Liver (tissue), 7 donors: ENCODE measurements at regions not wholly inside any gene's neighbourhood (a gene's known extent, or its start where the extent isn't known, plus 50 kb on each side); places are given as distances from the start of the nearest gene placed in this dataset.

Experiments used
- DNase-seq: peaks from one replicate; pipeline ENCODE4 v3.0.0-alpha.2; 2017; ENCODE audit warnings: low spot score
- H3K27ac ChIP-seq, 2 donors: one replicate each; pipeline ENCODE4 v1.7.0; 2013; ENCODE audit warnings: inconsistent platforms in 2 of 2, low read length in 2 of 2, control low read depth in 1 of 2, low read depth in 1 of 2, mild to moderate bottlenecking in 1 of 2
- H3K27me3 ChIP-seq, 4 donors: one replicate each; pipeline versions ENCODE4 v1.6.1 to v1.7.0; 2013; ENCODE audit warnings: low read length in 3 of 4, inconsistent platforms in 1 of 4, mild to moderate bottlenecking in 1 of 4, moderate library complexity in 1 of 4; ENCODE audit not compliant: control insufficient read depth in 4 of 4, insufficient read depth in 4 of 4
- H3K36me3 ChIP-seq, 4 donors: one replicate each; pipeline versions ENCODE4 v1.6.1 to v1.7.0; 2013; ENCODE audit warnings: low read length in 3 of 4, mild to moderate bottlenecking in 3 of 4, low read depth in 1 of 4, moderate library complexity in 1 of 4; ENCODE audit not compliant: control insufficient read depth in 4 of 4, insufficient read depth in 3 of 4
- H3K4me1 ChIP-seq, 4 donors: one replicate each; pipeline versions ENCODE4 v1.6.1 to v1.7.0; 2013; ENCODE audit warnings: low read length in 3 of 4, mild to moderate bottlenecking in 3 of 4, moderate library complexity in 1 of 4; ENCODE audit not compliant: control insufficient read depth in 4 of 4, insufficient read depth in 4 of 4
- H3K4me3 ChIP-seq, 3 donors: one replicate each; pipeline versions ENCODE4 v1.6.1 to v1.7.0; 2013; ENCODE audit warnings: low read length in 3 of 3, control low read depth in 1 of 3, low read depth in 1 of 3, mild to moderate bottlenecking in 1 of 3
- H3K9ac ChIP-seq, 2 donors: one replicate each; pipeline ENCODE4 v1.7.0; 2013; ENCODE audit warnings: low read length in 2 of 2, mild to moderate bottlenecking in 2 of 2, moderate library complexity in 2 of 2, control low read depth in 1 of 2, low read depth in 1 of 2
- H3K9me3 ChIP-seq, 4 donors: one replicate each; pipeline versions ENCODE4 v1.6.1 to v1.7.0; 2013; ENCODE audit warnings: low read length in 3 of 4; ENCODE audit not compliant: control insufficient read depth in 4 of 4
- ATF3 ChIP-seq: IDR thresholded peaks from 2 replicates; pipeline ENCODE4 v1.6.1; 2016; ENCODE audit warnings: antibody characterized with exemption
- EGR1 ChIP-seq, 2 donors: IDR thresholded peaks; 2 replicates each; pipeline ENCODE4 v1.6.1; 2016 to 2018; ENCODE audit warnings: antibody characterized with exemption in 2 of 2, low read depth in 2 of 2
- FOXA1 ChIP-seq: IDR thresholded peaks from 2 replicates; pipeline ENCODE4 v1.6.1; 2016; ENCODE audit warnings: antibody characterized with exemption
- FOXA2 ChIP-seq: IDR thresholded peaks from 2 replicates; pipeline ENCODE4 v1.6.1; 2016; ENCODE audit warnings: antibody characterized with exemption
- GABPA ChIP-seq, 2 donors: IDR thresholded peaks in 1 of 2; conservative IDR thresholded peaks in 1 of 2; 2 replicates each; pipeline ENCODE4 v1.6.1; 2016; ENCODE audit warnings: antibody characterized with exemption in 2 of 2, mild to moderate bottlenecking in 1 of 2, moderate library complexity in 1 of 2
- HNF4A ChIP-seq, 2 donors: conservative IDR thresholded peaks; 2 replicates each; pipeline ENCODE4 v1.6.1; 2016; ENCODE audit warnings: antibody characterized with exemption in 2 of 2, mild to moderate bottlenecking in 2 of 2
- HNF4G ChIP-seq: IDR thresholded peaks from 2 replicates; pipeline ENCODE4 v1.6.1; 2016; ENCODE audit warnings: antibody characterized with exemption
- JUND ChIP-seq, 2 donors: IDR thresholded peaks; 2 replicates each; pipeline ENCODE4 v1.6.1; 2016; ENCODE audit warnings: antibody characterized with exemption in 2 of 2
- NR2F2 ChIP-seq: IDR thresholded peaks from 2 replicates; pipeline ENCODE4 v1.6.1; 2016; ENCODE audit warnings: antibody characterized with exemption
- RAD21 ChIP-seq, 2 donors: IDR thresholded peaks; 2 replicates each; pipeline ENCODE4 v1.6.1; 2016; ENCODE audit warnings: antibody characterized with exemption in 2 of 2, mild to moderate bottlenecking in 2 of 2
- RXRA ChIP-seq, 2 donors: IDR thresholded peaks; 2 replicates each; pipeline ENCODE4 v1.6.1; 2017 to 2018; ENCODE audit warnings: antibody characterized with exemption in 2 of 2, mild to moderate bottlenecking in 1 of 2
- SP1 ChIP-seq: IDR thresholded peaks from 2 replicates; pipeline ENCODE4 v1.6.1; 2018; ENCODE audit warnings: antibody characterized with exemption, mild to moderate bottlenecking
- TAF1 ChIP-seq: conservative IDR thresholded peaks from 2 replicates; pipeline ENCODE4 v1.6.1; 2016; ENCODE audit warnings: antibody characterized with exemption, mild to moderate bottlenecking
- YY1 ChIP-seq: IDR thresholded peaks from 2 replicates; pipeline ENCODE4 v1.6.1; 2016; ENCODE audit warnings: antibody characterized with exemption, mild to moderate bottlenecking
- WGBS: extraction: QIAGEN DNeasy Blood & Tissue Kit; methylation state at CpG from one replicate; pipeline ENCODE4 v1.1.7; 2013; 5-methylcytosine and 5-hydroxymethylcytosine counted together
- TF ChIP-seq, protein P1 (sequence below): IDR thresholded peaks from 2 replicates; pipeline ENCODE4 v1.6.1; 2016; ENCODE audit warnings: antibody characterized with exemption
- TF ChIP-seq, protein P2 (sequence below): IDR thresholded peaks from 2 replicates; pipeline ENCODE4 v1.6.1; 2016; ENCODE audit warnings: antibody characterized with exemption
- TF ChIP-seq, protein P3 (sequence below): IDR thresholded peaks from 2 replicates; pipeline ENCODE4 v1.6.1; 2016; ENCODE audit warnings: antibody characterized with exemption, mild to moderate bottlenecking
- donor health status: healthy.
- donor health status: healthy.
- donor health status: healthy.
- donor health status: healthy.

DNA sequence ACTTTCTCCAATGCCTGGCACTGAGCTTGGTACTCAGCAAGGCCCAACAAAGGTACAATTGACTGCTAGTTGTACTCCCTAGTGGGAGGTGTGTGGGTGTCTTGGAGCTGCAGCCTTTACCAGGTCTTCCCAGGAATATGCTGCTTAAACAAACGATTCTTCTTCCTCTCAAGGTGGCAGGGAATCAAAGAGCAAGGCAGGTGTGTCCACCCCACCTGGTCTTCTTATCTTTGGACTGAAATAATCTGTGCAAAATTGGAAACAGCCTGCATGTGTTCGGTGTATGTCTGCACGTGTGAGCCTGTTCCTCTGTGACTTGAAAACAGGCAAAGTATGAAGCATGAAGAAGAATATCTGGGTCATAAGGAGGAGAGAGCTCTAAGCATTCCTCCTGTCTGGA lies 235.3 kb downstream of the PTTG2 start:
- Histone ChIP-seq H3K36me3 (peaks cover 0 to 3% (median 0%) of the 10 kb centered on the region in 4 donors), H3K9ac (no peak overlapping the region), H3K27me3 (no peaks in the 10 kb centered on the region), H3K9me3 (peaks cover 0 to 7% (median 2%) of the 10 kb centered on the region in 4 donors), H3K27ac (no peak overlapping the region), H3K4me1 (no peaks in the 10 kb centered on the region), H3K4me3 (no peak overlapping the region)
- TF ChIP-seq TAF1 (no peak), SP1 (no peak), NR2F2 (no peak), RAD21 (IDR thresholded peaks at IDR 0.05) (no peak), JUND (IDR thresholded peaks at IDR 0.05) (no peak), EGR1 (IDR thresholded peaks at IDR 0.05; ENCODE audit: low read depth in 2 of 2) (no peak), HNF4A (conservative IDR thresholded peaks at IDR 0.05) (no peak), HNF4G (no peak), FOXA2 (no peak), FOXA1 (no peak), YY1 (no peak), RXRA (IDR thresholded peaks at IDR 0.05) (no peak), GABPA (IDR thresholded peaks at IDR 0.05 in 1 of 2, conservative IDR thresholded peaks at IDR 0.05 in 1 of 2) (no peak)
- TF ChIP-seq, protein P1, sequence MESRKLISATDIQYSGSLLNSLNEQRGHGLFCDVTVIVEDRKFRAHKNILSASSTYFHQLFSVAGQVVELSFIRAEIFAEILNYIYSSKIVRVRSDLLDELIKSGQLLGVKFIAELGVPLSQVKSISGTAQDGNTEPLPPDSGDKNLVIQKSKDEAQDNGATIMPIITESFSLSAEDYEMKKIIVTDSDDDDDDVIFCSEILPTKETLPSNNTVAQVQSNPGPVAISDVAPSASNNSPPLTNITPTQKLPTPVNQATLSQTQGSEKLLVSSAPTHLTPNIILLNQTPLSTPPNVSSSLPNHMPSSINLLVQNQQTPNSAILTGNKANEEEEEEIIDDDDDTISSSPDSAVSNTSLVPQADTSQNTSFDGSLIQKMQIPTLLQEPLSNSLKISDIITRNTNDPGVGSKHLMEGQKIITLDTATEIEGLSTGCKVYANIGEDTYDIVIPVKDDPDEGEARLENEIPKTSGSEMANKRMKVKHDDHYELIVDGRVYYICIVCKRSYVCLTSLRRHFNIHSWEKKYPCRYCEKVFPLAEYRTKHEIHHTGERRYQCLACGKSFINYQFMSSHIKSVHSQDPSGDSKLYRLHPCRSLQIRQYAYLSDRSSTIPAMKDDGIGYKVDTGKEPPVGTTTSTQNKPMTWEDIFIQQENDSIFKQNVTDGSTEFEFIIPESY = no peak
- TF ChIP-seq, protein P2, sequence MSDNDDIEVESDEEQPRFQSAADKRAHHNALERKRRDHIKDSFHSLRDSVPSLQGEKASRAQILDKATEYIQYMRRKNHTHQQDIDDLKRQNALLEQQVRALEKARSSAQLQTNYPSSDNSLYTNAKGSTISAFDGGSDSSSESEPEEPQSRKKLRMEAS = no peak
- 61% methylated on average over 3 of the region's 3 CpGs for WGBS
- no peak for DNase-seq

GRCh38 chr4:38195911-38196310 lies 235.7 kb downstream of the PTTG2 start:
- DNase-seq = no peak
- Histone ChIP-seq H3K9me3 (peaks cover 0 to 7% (median 2%) of the 10 kb centered on the region in 4 donors), H3K4me3 (no peak overlapping the region), H3K27ac (no peak overlapping the region), H3K36me3 (peaks cover 0 to 3% (median 0%) of the 10 kb centered on the region in 4 donors), H3K27me3 (no peaks in the 10 kb centered on the region), H3K4me1 (no peaks in the 10 kb centered on the region), H3K9ac (no peak overlapping the region)
- 82% methylated on average over 6 of the region's 6 CpGs for WGBS
- TF ChIP-seq SP1 (no peak), RXRA (IDR thresholded peaks at IDR 0.05) (no peak), GABPA (IDR thresholded peaks at IDR 0.05 in 1 of 2, conservative IDR thresholded peaks at IDR 0.05 in 1 of 2) (no peak), EGR1 (IDR thresholded peaks at IDR 0.05; ENCODE audit: low read depth in 2 of 2) (no peak), HNF4G (no peak), YY1 (no peak), FOXA2 (no peak), NR2F2 (no peak), JUND (IDR thresholded peaks at IDR 0.05) (no peak), ATF3 (no peak)
- TF ChIP-seq, protein P1 = no peak
- TF ChIP-seq, protein P3, sequence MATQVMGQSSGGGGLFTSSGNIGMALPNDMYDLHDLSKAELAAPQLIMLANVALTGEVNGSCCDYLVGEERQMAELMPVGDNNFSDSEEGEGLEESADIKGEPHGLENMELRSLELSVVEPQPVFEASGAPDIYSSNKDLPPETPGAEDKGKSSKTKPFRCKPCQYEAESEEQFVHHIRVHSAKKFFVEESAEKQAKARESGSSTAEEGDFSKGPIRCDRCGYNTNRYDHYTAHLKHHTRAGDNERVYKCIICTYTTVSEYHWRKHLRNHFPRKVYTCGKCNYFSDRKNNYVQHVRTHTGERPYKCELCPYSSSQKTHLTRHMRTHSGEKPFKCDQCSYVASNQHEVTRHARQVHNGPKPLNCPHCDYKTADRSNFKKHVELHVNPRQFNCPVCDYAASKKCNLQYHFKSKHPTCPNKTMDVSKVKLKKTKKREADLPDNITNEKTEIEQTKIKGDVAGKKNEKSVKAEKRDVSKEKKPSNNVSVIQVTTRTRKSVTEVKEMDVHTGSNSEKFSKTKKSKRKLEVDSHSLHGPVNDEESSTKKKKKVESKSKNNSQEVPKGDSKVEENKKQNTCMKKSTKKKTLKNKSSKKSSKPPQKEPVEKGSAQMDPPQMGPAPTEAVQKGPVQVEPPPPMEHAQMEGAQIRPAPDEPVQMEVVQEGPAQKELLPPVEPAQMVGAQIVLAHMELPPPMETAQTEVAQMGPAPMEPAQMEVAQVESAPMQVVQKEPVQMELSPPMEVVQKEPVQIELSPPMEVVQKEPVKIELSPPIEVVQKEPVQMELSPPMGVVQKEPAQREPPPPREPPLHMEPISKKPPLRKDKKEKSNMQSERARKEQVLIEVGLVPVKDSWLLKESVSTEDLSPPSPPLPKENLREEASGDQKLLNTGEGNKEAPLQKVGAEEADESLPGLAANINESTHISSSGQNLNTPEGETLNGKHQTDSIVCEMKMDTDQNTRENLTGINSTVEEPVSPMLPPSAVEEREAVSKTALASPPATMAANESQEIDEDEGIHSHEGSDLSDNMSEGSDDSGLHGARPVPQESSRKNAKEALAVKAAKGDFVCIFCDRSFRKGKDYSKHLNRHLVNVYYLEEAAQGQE = no peak
